IMR-90 (cell line): ENCODE measurements at regions not wholly inside any gene's neighbourhood (a gene's known extent, or its start where the extent isn't known, plus 50 kb on each side); places are given as distances from the start of the nearest gene placed in this dataset.

Source experiments
- ATAC-seq: fragments of 200-7000 bp; cut with Tn5 transposase; 2 replicates; pipeline ENCODE4 v1.9.1; 2020; ENCODE audit warnings: low read depth, mild to moderate bottlenecking, moderate library complexity
- BruUV-seq: library from RNA; stranded (reverse); fragments of 400-500 nt; replicated peaks from 2 replicates; lab custom pipeline; 2021; lab: Mats Ljungman, UMichigan
- CTCF ChIA-PET: fragments of 300-600 bp; formaldehyde crosslinking; extraction: SDS; loops from one replicate; lab custom pipeline; 2021; ENCODE audit warnings: antibody characterized with exemption; lab: Yijun Ruan, JAX
- POLR2A ChIA-PET: fragments of 300-600 bp; sonication (Branson Sonifier 250); formaldehyde crosslinking; loops from one replicate; lab custom pipeline; 2022; ENCODE audit warnings: antibody characterized with exemption; ENCODE audit not compliant: unreplicated experiment; lab: Charles Lee
- DNase-seq: peaks from one replicate; pipeline ENCODE4 v3.0.0; 2013
- H2AFZ ChIP-seq: replicated peaks from 2 replicates; pipeline ENCODE3; 2013; ENCODE audit warnings: low read length, mild to moderate bottlenecking; ENCODE audit not compliant: poor library complexity
- H2AK5ac ChIP-seq: 2 replicates; pipeline ENCODE4 v1.6.1; 2013; ENCODE audit warnings: low read depth, low read length, inconsistent platforms
- H2AK9ac ChIP-seq: replicated peaks from 2 replicates; pipeline ENCODE3; 2013; ENCODE audit warnings: mild to moderate bottlenecking, low read depth, low read length, moderate library complexity; ENCODE audit not compliant: poor library complexity
- H2BK120ac ChIP-seq: 2 replicates; pipeline ENCODE4 v1.6.1; 2013; ENCODE audit warnings: low read depth, low read length, inconsistent platforms
- H2BK15ac ChIP-seq: 3 replicates; pipeline ENCODE4 v1.6.1; 2013; ENCODE audit warnings: low read depth, low read length, inconsistent platforms
- H2BK20ac ChIP-seq: 2 replicates; pipeline ENCODE4 v1.6.1; 2013; ENCODE audit warnings: low read depth, mild to moderate bottlenecking, inconsistent platforms, low read length, moderate library complexity
- H2BK5ac ChIP-seq: 2 replicates; pipeline ENCODE4 v1.6.1; 2013; ENCODE audit warnings: mild to moderate bottlenecking, low read depth, low read length, inconsistent platforms; ENCODE audit not compliant: poor library complexity, severe bottlenecking
- H3K14ac ChIP-seq: replicated peaks from 2 replicates; pipeline ENCODE4 v1.6.1; 2013; ENCODE audit warnings: low read depth, low read length, inconsistent platforms
- H3K18ac ChIP-seq: 2 replicates; pipeline ENCODE4 v1.6.1; 2013; ENCODE audit warnings: low read depth, low read length, control low read depth
- H3K23ac ChIP-seq: 2 replicates; pipeline ENCODE4 v1.6.1; 2013; ENCODE audit warnings: low read depth, low read length, inconsistent platforms
- H3K27ac ChIP-seq: 2 replicates; pipeline ENCODE4 v1.5.1; 2013; ENCODE audit warnings: mild to moderate bottlenecking, control low read depth, low read length; ENCODE audit not compliant: insufficient read depth
- H3K27me3 ChIP-seq: 2 replicates; pipeline ENCODE4 v1.6.1; 2013; ENCODE audit warnings: low read length; ENCODE audit not compliant: control insufficient read depth, insufficient read depth
- H3K36me3 ChIP-seq: 2 replicates; pipeline ENCODE4 v1.6.1; 2013; ENCODE audit warnings: low read length, mixed read lengths; ENCODE audit not compliant: control insufficient read depth, insufficient read depth
- H3K4ac ChIP-seq: 2 replicates; pipeline ENCODE4 v1.6.1; 2013; ENCODE audit warnings: low read depth, low read length, inconsistent platforms
- H3K4me1 ChIP-seq: 2 replicates; pipeline ENCODE4 v1.6.1; 2013; ENCODE audit warnings: low read length, mixed read lengths; ENCODE audit not compliant: control insufficient read depth, insufficient read depth
- H3K4me2 ChIP-seq: 2 replicates; pipeline ENCODE4 v1.6.1; 2013; ENCODE audit warnings: low read depth, mild to moderate bottlenecking, control low read depth, low read length, moderate library complexity
- H3K4me3 ChIP-seq: 2 replicates; pipeline ENCODE4 v1.5.1; 2013; ENCODE audit warnings: low read depth, mild to moderate bottlenecking, control low read depth, low read length, moderate library complexity; ENCODE audit not compliant: insufficient read depth
- H3K56ac ChIP-seq: 2 replicates; pipeline ENCODE4 v1.6.1; 2013; ENCODE audit warnings: low read length, inconsistent platforms; ENCODE audit not compliant: insufficient read depth; ENCODE audit errors: extremely low read depth
- H3K79me1 ChIP-seq, 2 experiments: 2 replicates each; pipeline ENCODE4 v1.6.1; 2013; ENCODE audit warnings: low read length in 2 of 2, inconsistent platforms in 1 of 2, low read depth in 1 of 2
- H3K9ac ChIP-seq: 2 replicates; pipeline ENCODE4 v1.6.1; 2013; ENCODE audit warnings: low read depth, low read length, control low read depth
- H3K9me1 ChIP-seq: 2 replicates; pipeline ENCODE4 v1.6.1; 2013; ENCODE audit warnings: low read length, inconsistent platforms; ENCODE audit not compliant: insufficient read depth
- H3K9me3 ChIP-seq: 2 replicates; pipeline ENCODE4 v1.6.1; 2013; ENCODE audit warnings: low read length; ENCODE audit not compliant: control insufficient read depth, insufficient read depth
- H4K20me1 ChIP-seq: 2 replicates; pipeline ENCODE4 v1.6.1; 2013; ENCODE audit warnings: low read length, inconsistent platforms; ENCODE audit not compliant: insufficient read depth
- H4K5ac ChIP-seq: 2 replicates; pipeline ENCODE4 v1.6.1; 2013; ENCODE audit warnings: mild to moderate bottlenecking, low read depth, low read length, control low read depth
- H4K8ac ChIP-seq, 2 experiments: 2 replicates each; pipeline ENCODE4 v1.6.1; 2013; ENCODE audit warnings: low read depth in 2 of 2, low read length in 2 of 2, control low read depth in 1 of 2, inconsistent platforms in 1 of 2
- H4K91ac ChIP-seq: 2 replicates; pipeline ENCODE4 v1.6.1; 2013; ENCODE audit warnings: low read depth, low read length, inconsistent platforms; ENCODE audit not compliant: insufficient read depth
- CEBPB ChIP-seq: IDR thresholded peaks from 2 replicates; pipeline ENCODE4 v1.6.1; 2012; ENCODE audit warnings: low read depth, low read length, improper control_type of control experiment
- FOS ChIP-seq: fragments of 150-350 bp; IDR thresholded peaks from 2 replicates; pipeline ENCODE4 v1.6.1; 2016; ENCODE audit warnings: low read depth, low read length
- MXI1 ChIP-seq: IDR thresholded peaks from 2 replicates; pipeline ENCODE4 v1.6.1; 2012; ENCODE audit warnings: low read depth, mild to moderate bottlenecking, low read length, moderate library complexity, borderline replicate concordance
- NFE2L2 ChIP-seq: fragments of 150-350 bp; IDR thresholded peaks from 2 replicates; pipeline ENCODE4 v1.6.1; 2016; ENCODE audit warnings: low read depth, mild to moderate bottlenecking, low read length
- POLR2A ChIP-seq: IDR thresholded peaks from 2 replicates; pipeline ENCODE4 v1.6.1; 2012; ENCODE audit warnings: mild to moderate bottlenecking, low read depth, low read length
- RAD21 ChIP-seq: IDR thresholded peaks from 2 replicates; pipeline ENCODE4 v1.6.1; 2012; ENCODE audit warnings: low read length, improper control_type of control experiment
- RCOR1 ChIP-seq: IDR thresholded peaks from 2 replicates; pipeline ENCODE4 v1.6.1; 2012; ENCODE audit warnings: mild to moderate bottlenecking, low read length, improper control_type of control experiment; ENCODE audit not compliant: insufficient replicate concordance
- RFX5 ChIP-seq: IDR thresholded peaks from 2 replicates; pipeline ENCODE4 v1.8.0; 2012; ENCODE audit warnings: low read depth, mild to moderate bottlenecking, low read length, moderate library complexity
- WGBS, 2 experiments: methylation state at CpG; one replicate each; pipeline versions ENCODE4 v1.1.5 to v1.1.7; 2013; ENCODE audit warnings: missing lambda C conversion rate in 2 of 2; ENCODE audit not compliant: insufficient read length in 1 of 2; ENCODE audit errors: extremely low coverage in 2 of 2; 5-methylcytosine and 5-hydroxymethylcytosine counted together
- dilution Hi-C: fragments of 300-500 bp; cut with HindIII; formaldehyde crosslinking; loops from one replicate; pipeline ENCODE4 v1.14.3; 2018; ENCODE audit warnings: low sequenced_read_pairs; ENCODE audit not compliant: unreplicated experiment
- in situ Hi-C: fragments of 300-500 bp; cut with MboI; formaldehyde crosslinking; loops from 3 replicates; pipeline ENCODE4 v1.14.3; 2019; ENCODE audit warnings: low sequenced_read_pairs, inconsistent platforms, mixed read lengths
- intact Hi-C: fragments of 100-400 bp; cut with micrococcal nuclease; formaldehyde crosslinking; loops from 2 replicates; pipeline ENCODE4 v1.10.0; 2022
- TF ChIP-seq, protein P1 (sequence below): fragments of 150-350 bp; IDR thresholded peaks from 2 replicates; pipeline ENCODE4 v1.6.1; 2016; ENCODE audit warnings: low read depth, mild to moderate bottlenecking, low read length, moderate library complexity, borderline replicate concordance
- TF ChIP-seq, protein P2 (sequence below): conservative IDR thresholded peaks from 2 replicates; pipeline ENCODE4 v1.5.1; 2012; ENCODE audit warnings: mild to moderate bottlenecking, low read depth, low read length, improper control_type of control experiment
- TF ChIP-seq, protein P3 (sequence below): fragments of 150-350 bp; IDR thresholded peaks from 2 replicates; pipeline ENCODE4 v1.6.1; 2017; ENCODE audit warnings: mild to moderate bottlenecking, antibody characterized with exemption, low read length, low read depth

DNA sequence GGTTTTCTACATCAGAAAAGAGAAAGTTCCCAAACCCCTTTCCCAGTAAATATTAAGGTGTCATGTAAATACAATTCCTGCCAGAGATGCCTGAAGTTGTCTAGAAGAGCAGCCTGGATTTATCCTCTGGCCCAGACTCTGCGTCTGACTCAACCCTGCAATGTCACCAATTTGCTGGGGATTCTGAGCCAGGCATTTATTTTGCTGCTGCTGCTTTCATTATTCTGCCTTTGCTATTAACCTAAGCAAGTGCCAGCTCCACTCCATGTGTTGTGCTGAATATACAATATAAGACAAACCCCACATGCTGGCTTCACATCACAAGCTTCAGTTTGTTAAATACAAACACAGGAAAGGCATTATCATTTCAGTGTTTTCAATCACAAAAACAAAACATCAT lies 59.1 kb downstream of the ELAPOR2 start:
- ChIA-PET CTCF (no interaction called here), POLR2A (no interaction called here)
- H3K27ac ChIP-seq = no peak overlapping the region
- H4K20me1 ChIP-seq = no peaks in the 10 kb centered on the region
- H3K23ac ChIP-seq = no peak overlapping the region
- no peak overlapping the region for H2AK5ac ChIP-seq
- H2BK15ac ChIP-seq = no peak overlapping the region
- no peak overlapping the region for H3K4ac ChIP-seq
- no peak overlapping the region for H4K5ac ChIP-seq
- no peaks in the 10 kb centered on the region for H3K4me1 ChIP-seq
- no peak for TF ChIP-seq CEBPB
- TF ChIP-seq RFX5 = no peak
- TF ChIP-seq RAD21 = no peak
- no peak for TF ChIP-seq NFE2L2
- no peak for TF ChIP-seq RCOR1
- TF ChIP-seq MXI1 = no peak
- TF ChIP-seq, protein P1, sequence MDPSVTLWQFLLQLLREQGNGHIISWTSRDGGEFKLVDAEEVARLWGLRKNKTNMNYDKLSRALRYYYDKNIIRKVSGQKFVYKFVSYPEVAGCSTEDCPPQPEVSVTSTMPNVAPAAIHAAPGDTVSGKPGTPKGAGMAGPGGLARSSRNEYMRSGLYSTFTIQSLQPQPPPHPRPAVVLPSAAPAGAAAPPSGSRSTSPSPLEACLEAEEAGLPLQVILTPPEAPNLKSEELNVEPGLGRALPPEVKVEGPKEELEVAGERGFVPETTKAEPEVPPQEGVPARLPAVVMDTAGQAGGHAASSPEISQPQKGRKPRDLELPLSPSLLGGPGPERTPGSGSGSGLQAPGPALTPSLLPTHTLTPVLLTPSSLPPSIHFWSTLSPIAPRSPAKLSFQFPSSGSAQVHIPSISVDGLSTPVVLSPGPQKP = no peak
- TF ChIP-seq, protein P2, sequence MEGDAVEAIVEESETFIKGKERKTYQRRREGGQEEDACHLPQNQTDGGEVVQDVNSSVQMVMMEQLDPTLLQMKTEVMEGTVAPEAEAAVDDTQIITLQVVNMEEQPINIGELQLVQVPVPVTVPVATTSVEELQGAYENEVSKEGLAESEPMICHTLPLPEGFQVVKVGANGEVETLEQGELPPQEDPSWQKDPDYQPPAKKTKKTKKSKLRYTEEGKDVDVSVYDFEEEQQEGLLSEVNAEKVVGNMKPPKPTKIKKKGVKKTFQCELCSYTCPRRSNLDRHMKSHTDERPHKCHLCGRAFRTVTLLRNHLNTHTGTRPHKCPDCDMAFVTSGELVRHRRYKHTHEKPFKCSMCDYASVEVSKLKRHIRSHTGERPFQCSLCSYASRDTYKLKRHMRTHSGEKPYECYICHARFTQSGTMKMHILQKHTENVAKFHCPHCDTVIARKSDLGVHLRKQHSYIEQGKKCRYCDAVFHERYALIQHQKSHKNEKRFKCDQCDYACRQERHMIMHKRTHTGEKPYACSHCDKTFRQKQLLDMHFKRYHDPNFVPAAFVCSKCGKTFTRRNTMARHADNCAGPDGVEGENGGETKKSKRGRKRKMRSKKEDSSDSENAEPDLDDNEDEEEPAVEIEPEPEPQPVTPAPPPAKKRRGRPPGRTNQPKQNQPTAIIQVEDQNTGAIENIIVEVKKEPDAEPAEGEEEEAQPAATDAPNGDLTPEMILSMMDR = no peak
- TF ChIP-seq, protein P3, sequence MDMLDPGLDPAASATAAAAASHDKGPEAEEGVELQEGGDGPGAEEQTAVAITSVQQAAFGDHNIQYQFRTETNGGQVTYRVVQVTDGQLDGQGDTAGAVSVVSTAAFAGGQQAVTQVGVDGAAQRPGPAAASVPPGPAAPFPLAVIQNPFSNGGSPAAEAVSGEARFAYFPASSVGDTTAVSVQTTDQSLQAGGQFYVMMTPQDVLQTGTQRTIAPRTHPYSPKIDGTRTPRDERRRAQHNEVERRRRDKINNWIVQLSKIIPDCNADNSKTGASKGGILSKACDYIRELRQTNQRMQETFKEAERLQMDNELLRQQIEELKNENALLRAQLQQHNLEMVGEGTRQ = no peak
- TF ChIP-seq FOS = no peak
- TF ChIP-seq POLR2A = no peak
- no peak overlapping the region for H2AK9ac ChIP-seq
- H3K4me2 ChIP-seq = no peak overlapping the region
- H3K27me3 ChIP-seq = no peaks in the 10 kb centered on the region
- no peak overlapping the region for H2BK120ac ChIP-seq
- intact Hi-C loops = no loop called here
- H3K9ac ChIP-seq = no peak overlapping the region
- H3K18ac ChIP-seq = no peak overlapping the region
- no peaks in the 10 kb centered on the region for H3K9me3 ChIP-seq
- ATAC-seq (no peak), DNase-seq (no peak)
- H3K36me3 ChIP-seq = no peaks in the 10 kb centered on the region
- in situ Hi-C loops = no loop called here
- WGBS, 2 experiments = no CpG with 5 or more reads among the region's 1 CpG
- H2BK20ac ChIP-seq = no peak overlapping the region
- H3K56ac ChIP-seq = no peak overlapping the region
- H4K91ac ChIP-seq = no peak overlapping the region
- dilution Hi-C loops = no loop called here
- no peak overlapping the region for H2AFZ ChIP-seq
- BruUV-seq = no TSS peak
- H4K8ac ChIP-seq = no peak overlapping the region
- no peak overlapping the region for H3K14ac ChIP-seq
- H3K9me1 ChIP-seq = no peaks in the 10 kb centered on the region
- H2BK5ac ChIP-seq = no peak overlapping the region
- no peak overlapping the region for H3K4me3 ChIP-seq
- no peaks in the 10 kb centered on the region for H3K79me1 ChIP-seq
